Smooth muscle cell (in vitro differentiated cells): ENCODE measurements at regions not wholly inside any gene's neighbourhood (a gene's known extent, or its start where the extent isn't known, plus 50 kb on each side); places are given as distances from the start of the nearest gene placed in this dataset.

ENCODE experiments used
- DNase-seq: peaks from one replicate; lab custom pipeline; 2025; ENCODE audit not compliant: unreplicated experiment; lab: John Stamatoyannopoulos, UW
- H2AFZ ChIP-seq: fragments of 200-600 bp; sonication (generic); 2 replicates; pipeline ENCODE4 v1.6.0; 2016; ENCODE audit warnings: antibody characterized with exemption, low read depth, mild to moderate bottlenecking
- H3F3A ChIP-seq: fragments of 200-600 bp; sonication (generic); 2 replicates; pipeline ENCODE4 v1.6.0; 2017; ENCODE audit warnings: antibody characterized with exemption, low read depth
- H3K27ac ChIP-seq: fragments of 200-600 bp; sonication (generic); 2 replicates; pipeline ENCODE4 v1.5.1; 2016; ENCODE audit warnings: low read depth, mild to moderate bottlenecking
- H3K27me3 ChIP-seq: fragments of 200-600 bp; sonication (generic); 2 replicates; pipeline ENCODE4 v1.6.1; 2016; ENCODE audit warnings: low read depth, mild to moderate bottlenecking
- H3K36me3 ChIP-seq: fragments of 200-600 bp; sonication (generic); 2 replicates; pipeline ENCODE4 v1.5.1; 2016; ENCODE audit warnings: low read depth
- H3K4me1 ChIP-seq: fragments of 200-600 bp; sonication (generic); 2 replicates; pipeline ENCODE4 v1.5.1; 2016; ENCODE audit warnings: low read depth
- H3K4me2 ChIP-seq: fragments of 200-600 bp; sonication (generic); 2 replicates; pipeline ENCODE4 v1.6.0; 2016; ENCODE audit warnings: mild to moderate bottlenecking
- H3K4me3 ChIP-seq: fragments of 200-600 bp; sonication (generic); 2 replicates; pipeline ENCODE4 v1.5.1; 2016; ENCODE audit warnings: mild to moderate bottlenecking
- H3K79me2 ChIP-seq: fragments of 200-600 bp; sonication (generic); 2 replicates; pipeline ENCODE4 v1.6.0; 2016; ENCODE audit warnings: low read depth, mild to moderate bottlenecking
- H3K9ac ChIP-seq: fragments of 200-600 bp; sonication (generic); 2 replicates; pipeline ENCODE4 v1.6.0; 2016; ENCODE audit warnings: low read depth
- H3K9me3 ChIP-seq: fragments of 200-600 bp; sonication (generic); replicated peaks from 2 replicates; pipeline ENCODE4 v1.5.1; 2016; ENCODE audit warnings: low read depth
- H4K20me1 ChIP-seq: fragments of 200-600 bp; sonication (generic); 2 replicates; pipeline ENCODE4 v1.6.0; 2016; ENCODE audit warnings: low read depth
- WGBS: methylation state at CpG from one replicate; pipeline ENCODE4 v1.1.7; 2016; ENCODE audit warnings: low lambda C conversion rate; 5-methylcytosine and 5-hydroxymethylcytosine counted together
- TF ChIP-seq, protein P1 (sequence below): fragments of 200-600 bp; sonication (generic); IDR thresholded peaks from 2 replicates; pipeline ENCODE4 v1.5.1; 2017; ENCODE audit warnings: borderline replicate concordance, mild to moderate bottlenecking, antibody characterized with exemption; ENCODE audit not compliant: insufficient read depth, poor library complexity, severe bottlenecking

DNA sequence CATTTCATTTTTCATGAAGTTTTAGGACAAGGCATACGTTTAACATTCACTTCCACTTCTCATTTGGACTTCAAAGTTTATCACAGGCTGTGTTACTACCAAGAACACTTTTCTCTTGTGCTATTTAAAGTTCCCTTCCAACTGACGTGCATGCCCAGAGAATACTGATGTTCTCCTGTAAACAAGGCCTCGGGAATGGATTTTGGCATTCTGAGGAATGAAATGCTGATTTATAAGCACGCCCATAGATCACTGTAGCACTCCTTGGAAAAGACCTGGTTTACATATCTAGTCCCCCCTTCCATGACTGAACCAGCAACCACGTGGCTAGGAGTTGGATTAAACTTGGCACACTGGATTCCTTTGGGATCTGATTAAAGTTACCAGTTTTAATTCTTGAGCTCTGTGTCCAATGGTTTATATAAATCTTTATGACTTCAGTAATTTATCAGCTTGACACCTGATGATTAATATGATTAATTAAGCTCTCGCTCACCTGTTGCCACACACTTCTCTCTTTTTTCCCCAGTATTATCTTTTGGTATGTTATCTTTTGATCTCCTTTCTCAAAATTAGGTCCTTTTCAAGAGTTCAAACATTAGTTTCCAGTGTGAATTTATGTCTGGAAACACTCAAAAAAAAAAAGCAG, 122.4 kb upstream of the HAND2 start:
- Histone ChIP-seq H4K20me1 (no peaks in the 10 kb centered on the region), H3K27me3 (no peaks in the 10 kb centered on the region), H3K36me3 (no peaks in the 10 kb centered on the region), H3K9ac (no peak overlapping the region), H2AFZ (peak overlapping the region; percentile 55), H3K27ac (no peak overlapping the region), H3F3A (no peaks in the 10 kb centered on the region), H3K79me2 (no peaks in the 10 kb centered on the region), H3K4me1 (no peaks in the 10 kb centered on the region), H3K4me2 (no peak overlapping the region), H3K9me3 (no peaks in the 10 kb centered on the region), H3K4me3 (no peak overlapping the region)
- TF ChIP-seq, protein P1, sequence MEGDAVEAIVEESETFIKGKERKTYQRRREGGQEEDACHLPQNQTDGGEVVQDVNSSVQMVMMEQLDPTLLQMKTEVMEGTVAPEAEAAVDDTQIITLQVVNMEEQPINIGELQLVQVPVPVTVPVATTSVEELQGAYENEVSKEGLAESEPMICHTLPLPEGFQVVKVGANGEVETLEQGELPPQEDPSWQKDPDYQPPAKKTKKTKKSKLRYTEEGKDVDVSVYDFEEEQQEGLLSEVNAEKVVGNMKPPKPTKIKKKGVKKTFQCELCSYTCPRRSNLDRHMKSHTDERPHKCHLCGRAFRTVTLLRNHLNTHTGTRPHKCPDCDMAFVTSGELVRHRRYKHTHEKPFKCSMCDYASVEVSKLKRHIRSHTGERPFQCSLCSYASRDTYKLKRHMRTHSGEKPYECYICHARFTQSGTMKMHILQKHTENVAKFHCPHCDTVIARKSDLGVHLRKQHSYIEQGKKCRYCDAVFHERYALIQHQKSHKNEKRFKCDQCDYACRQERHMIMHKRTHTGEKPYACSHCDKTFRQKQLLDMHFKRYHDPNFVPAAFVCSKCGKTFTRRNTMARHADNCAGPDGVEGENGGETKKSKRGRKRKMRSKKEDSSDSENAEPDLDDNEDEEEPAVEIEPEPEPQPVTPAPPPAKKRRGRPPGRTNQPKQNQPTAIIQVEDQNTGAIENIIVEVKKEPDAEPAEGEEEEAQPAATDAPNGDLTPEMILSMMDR: no peak
- WGBS: 81% methylated on average over 6 of the region's 6 CpGs
- no peak for DNase-seq

DNA sequence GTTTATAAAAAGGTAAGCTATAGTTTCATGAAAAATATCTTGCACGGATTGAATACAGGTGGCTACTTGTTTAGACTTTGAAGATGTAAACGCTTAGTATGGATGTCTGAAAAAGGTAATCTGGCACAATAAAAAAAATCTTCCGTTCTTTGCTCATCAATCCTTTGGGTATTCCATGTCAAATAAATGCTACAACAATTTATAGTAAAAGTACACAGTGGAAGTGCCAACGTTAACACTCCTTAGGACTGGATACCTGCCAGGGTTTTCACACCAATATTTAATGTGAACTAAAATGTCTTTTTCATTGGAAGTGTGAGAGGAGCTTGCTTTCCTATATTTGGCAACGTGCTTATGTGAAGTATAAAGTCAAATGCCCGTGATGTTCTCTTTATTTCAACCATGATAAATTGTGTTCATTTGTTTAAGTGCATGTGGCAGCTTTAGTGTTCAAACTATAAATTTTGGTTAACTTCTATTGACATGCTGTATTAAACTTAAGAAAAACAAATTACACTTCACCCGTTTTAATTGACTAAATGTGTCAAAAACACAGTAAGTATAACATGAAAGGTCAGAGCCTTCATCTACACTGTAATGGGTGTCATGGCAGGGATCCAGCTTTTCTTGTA, 121.7 kb upstream of the HAND2 start:
- Histone ChIP-seq H3K79me2 (no peaks in the 10 kb centered on the region), H3K4me2 (no peak overlapping the region), H3K4me1 (no peaks in the 10 kb centered on the region), H3K27me3 (no peaks in the 10 kb centered on the region), H3K36me3 (no peaks in the 10 kb centered on the region), H2AFZ (peak overlapping the region; percentile 55), H3K27ac (no peak overlapping the region), H4K20me1 (no peaks in the 10 kb centered on the region), H3K9me3 (no peaks in the 10 kb centered on the region), H3K9ac (no peak overlapping the region), H3K4me3 (no peak overlapping the region), H3F3A (no peaks in the 10 kb centered on the region)
- WGBS: 87% methylated on average over 7 of the region's 7 CpGs
- TF ChIP-seq, protein P1: no peak
- no peak for DNase-seq

DNA sequence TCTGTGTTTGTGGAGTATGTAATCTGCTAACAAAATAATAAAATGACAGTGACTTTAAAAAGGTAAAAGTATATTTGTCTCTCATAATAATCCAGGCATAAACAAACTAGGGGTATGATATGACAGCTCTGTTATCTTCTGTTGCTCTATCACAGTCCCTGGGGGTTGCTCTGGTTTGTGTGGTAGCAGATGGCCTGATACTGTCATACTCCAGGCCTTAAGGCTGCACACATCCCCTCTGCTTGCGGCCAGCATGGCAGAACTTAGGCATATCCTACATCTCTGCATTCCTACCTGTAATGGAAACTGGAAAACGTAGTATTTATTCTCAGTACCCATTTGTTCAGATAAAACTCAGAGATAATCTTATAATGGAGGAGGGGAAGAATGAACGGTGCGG, 117.9 kb upstream of the HAND2 start:
- H3K9ac ChIP-seq: no peak overlapping the region
- H3K27ac ChIP-seq: no peak overlapping the region
- H3K4me2 ChIP-seq: no peak overlapping the region
- H3K9me3 ChIP-seq: no peaks in the 10 kb centered on the region
- H3F3A ChIP-seq: no peaks in the 10 kb centered on the region
- H4K20me1 ChIP-seq: no peaks in the 10 kb centered on the region
- no peaks in the 10 kb centered on the region for H3K4me1 ChIP-seq
- no peaks in the 10 kb centered on the region for H3K27me3 ChIP-seq
- no peak for DNase-seq
- no peak overlapping the region for H3K4me3 ChIP-seq
- no peak overlapping the region for H2AFZ ChIP-seq
- H3K79me2 ChIP-seq: no peaks in the 10 kb centered on the region
- H3K36me3 ChIP-seq: no peaks in the 10 kb centered on the region
- TF ChIP-seq, protein P1: no peak
- 83% methylated on average over 4 of the region's 4 CpGs for WGBS

DNA sequence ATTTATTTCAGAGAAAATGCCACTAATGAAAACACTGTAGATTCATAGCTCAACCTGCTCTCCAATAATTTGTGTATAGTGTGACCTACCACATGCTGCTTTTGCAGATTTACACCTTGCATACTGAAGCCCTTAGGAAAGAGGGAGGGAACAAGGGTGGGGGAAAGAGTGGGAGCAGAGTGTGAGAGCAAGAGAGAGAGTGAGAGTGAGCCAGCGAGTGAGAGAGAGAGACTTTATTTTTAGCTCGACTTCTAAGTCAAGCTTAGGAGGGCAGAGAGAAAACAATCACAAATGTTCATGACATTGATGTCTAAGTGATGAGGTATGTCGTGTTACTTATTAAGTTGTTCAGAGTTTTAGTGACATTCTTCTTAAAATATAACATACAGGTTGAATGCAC, 112.5 kb upstream of the HAND2 start:
- H3K27me3 ChIP-seq: no peaks in the 10 kb centered on the region
- TF ChIP-seq, protein P1: no peak
- H4K20me1 ChIP-seq: no peaks in the 10 kb centered on the region
- H3K9ac ChIP-seq: no peak overlapping the region
- no peak for DNase-seq
- H3K27ac ChIP-seq: no peak overlapping the region
- H3K79me2 ChIP-seq: no peaks in the 10 kb centered on the region
- no peaks in the 10 kb centered on the region for H3K4me1 ChIP-seq
- 54% methylated on average over 3 of the region's 3 CpGs for WGBS
- H2AFZ ChIP-seq: no peak overlapping the region
- no peaks in the 10 kb centered on the region for H3K36me3 ChIP-seq
- no peaks in the 10 kb centered on the region for H3F3A ChIP-seq
- H3K4me3 ChIP-seq: no peak overlapping the region
- no peaks in the 10 kb centered on the region for H3K9me3 ChIP-seq
- no peak overlapping the region for H3K4me2 ChIP-seq
